NCI-H1105 (cell line): ENCODE measurements at regions not wholly inside any gene's neighbourhood (a gene's known extent, or its start where the extent isn't known, plus 50 kb on each side); places are given as distances from the start of the nearest gene placed in this dataset.

Source experiments
- DNase-seq: peaks from one replicate; lab custom pipeline; 2025; lab: John Stamatoyannopoulos, UW

GRCh38 chr9:134275375-134275774, 50.9 kb upstream of the RXRA start:
- no peak for DNase-seq

GRCh38 chr9:134276453-134277245, 49.6 kb upstream of the RXRA start:
- DNase-seq: no peak
